Breast epithelium (tissue), 4 donors: ENCODE measurements at regions not wholly inside any gene's neighbourhood (a gene's known extent, or its start where the extent isn't known, plus 50 kb on each side); places are given as distances from the start of the nearest gene placed in this dataset.

Experiments used
- DNase-seq, 2 donors: peaks; one replicate each; pipeline ENCODE4 v3.0.0-alpha.2; 2019; ENCODE audit warnings: low spot score in 2 of 2
- H3K27ac ChIP-seq, 2 donors: fragments of 200-600 bp; sonication (generic) in 1 of 2; one replicate each; pipeline ENCODE4 v1.5.1; 2016 to 2019; ENCODE audit warnings: mild to moderate bottlenecking in 1 of 2
- H3K27me3 ChIP-seq, 2 donors: fragments of 200-600 bp; sonication (generic) in 1 of 2; one replicate each; pipeline versions ENCODE4 v1.5.1 to v1.6.0; 2017 to 2019; ENCODE audit warnings: control low read depth in 1 of 2, mild to moderate bottlenecking in 1 of 2
- H3K36me3 ChIP-seq: fragments of 200-600 bp; one replicate; pipeline ENCODE4 v1.5.1; 2019
- H3K4me1 ChIP-seq, 2 donors: fragments of 200-600 bp; sonication (generic); one replicate each; pipeline ENCODE4 v1.5.1; 2016 to 2019; ENCODE audit warnings: control low read depth in 1 of 2
- H3K4me3 ChIP-seq, 3 donors: fragments of 200-600 bp; sonication (generic); 1 replicate in 2 of 3; 2 replicates in 1 of 3; pipeline ENCODE4 v1.5.1; 2016 to 2019; ENCODE audit warnings: mild to moderate bottlenecking in 3 of 3, moderate library complexity in 2 of 3
- H3K9me3 ChIP-seq, 2 donors: fragments of 200-600 bp; sonication (generic) in 1 of 2; one replicate each; pipeline ENCODE4 v1.5.1; 2016 to 2019; ENCODE audit warnings: control low read depth in 1 of 2
- CTCF ChIP-seq, 3 donors: fragments of 450-650 bp; IDR thresholded peaks; one replicate each; pipeline ENCODE4 v1.5.1; 2016 to 2017; ENCODE audit warnings: antibody characterized with exemption in 3 of 3, mild to moderate bottlenecking in 3 of 3, moderate library complexity in 3 of 3
- POLR2A ChIP-seq: fragments of 450-650 bp; IDR thresholded peaks from one replicate; pipeline ENCODE4 v1.6.1; 2016; ENCODE audit warnings: antibody characterized with exemption, mild to moderate bottlenecking, moderate library complexity
- POLR2AphosphoS5 ChIP-seq, 3 donors: sonication (generic); formaldehyde crosslinking; IDR thresholded peaks; one replicate each; pipeline ENCODE4 v1.6.1; 2017; ENCODE audit warnings: antibody characterized with exemption in 3 of 3
- intact Hi-C: fragments of 100-400 bp; cut with DNase I; formaldehyde crosslinking; loops from one replicate; pipeline ENCODE4 v1.15.1; 2023; ENCODE audit warnings: low total_unique reads

GRCh38 chr13:55569514-55569913, 1571.2 kb upstream of the PRR20A start:
- Histone ChIP-seq H3K9me3 (no peaks in the 10 kb centered on the region), H3K4me1 (no peaks in the 10 kb centered on the region), H3K36me3 (peaks cover 3% of the 10 kb centered on the region), H3K4me3 (no peak overlapping the region), H3K27ac (no peak overlapping the region), H3K27me3 (no peaks in the 10 kb centered on the region)
- intact Hi-C loops: no loop called here
- TF ChIP-seq POLR2AphosphoS5 (IDR thresholded peaks at IDR 0.05) (no peak), CTCF (IDR thresholded peaks at IDR 0.05) (no peak), POLR2A (no peak)
- DNase-seq: no peak

GRCh38 chr13:55570371-55570770, 1570.3 kb upstream of the PRR20A start:
- Histone ChIP-seq H3K4me1 (no peaks in the 10 kb centered on the region), H3K36me3 (peaks cover 3% of the 10 kb centered on the region), H3K27me3 (no peaks in the 10 kb centered on the region), H3K27ac (no peak overlapping the region), H3K4me3 (no peak overlapping the region), H3K9me3 (no peaks in the 10 kb centered on the region)
- DNase-seq: no peak
- intact Hi-C loops: no loop called here
- no peak for TF ChIP-seq CTCF (IDR thresholded peaks at IDR 0.05)
- TF ChIP-seq POLR2AphosphoS5 (IDR thresholded peaks at IDR 0.05): no peak
- TF ChIP-seq POLR2A: no peak

GRCh38 chr13:55571237-55571867, 1569.4 kb upstream of the PRR20A start:
- Histone ChIP-seq H3K4me3 (no peak overlapping the region), H3K27me3 (no peaks in the 10 kb centered on the region), H3K27ac (no peak overlapping the region), H3K4me1 (no peaks in the 10 kb centered on the region), H3K36me3 (peaks cover 3% of the 10 kb centered on the region), H3K9me3 (no peaks in the 10 kb centered on the region)
- intact Hi-C loops: no loop called here
- TF ChIP-seq CTCF (IDR thresholded peaks at IDR 0.05) (no peak), POLR2AphosphoS5 (IDR thresholded peaks at IDR 0.05) (no peak), POLR2A (no peak)
- DNase-seq: no peak

GRCh38 chr13:55572408-55572807, 1568.3 kb upstream of the PRR20A start:
- Histone ChIP-seq H3K36me3 (peaks cover 3% of the 10 kb centered on the region), H3K4me1 (no peaks in the 10 kb centered on the region), H3K9me3 (no peaks in the 10 kb centered on the region), H3K4me3 (no peak overlapping the region), H3K27ac (no peak overlapping the region), H3K27me3 (no peaks in the 10 kb centered on the region)
- DNase-seq: no peak
- intact Hi-C loops: no loop called here
- TF ChIP-seq POLR2AphosphoS5 (IDR thresholded peaks at IDR 0.05): no peak
- no peak for TF ChIP-seq POLR2A

GRCh38 chr13:55572862-55573261, 1567.9 kb upstream of the PRR20A start:
- DNase-seq: no peak
- no peak for TF ChIP-seq CTCF (IDR thresholded peaks at IDR 0.05)
- no peak for TF ChIP-seq POLR2AphosphoS5 (IDR thresholded peaks at IDR 0.05)
- no peak for TF ChIP-seq POLR2A
- no peaks in the 10 kb centered on the region for H3K9me3 ChIP-seq
- no peaks in the 10 kb centered on the region for H3K4me1 ChIP-seq
- intact Hi-C loops: no loop called here
- H3K27ac ChIP-seq: no peak overlapping the region
- H3K36me3 ChIP-seq: peaks cover 3% of the 10 kb centered on the region
- H3K4me3 ChIP-seq: no peak overlapping the region
- H3K27me3 ChIP-seq: no peaks in the 10 kb centered on the region

GRCh38 chr13:55573565-55573964, 1567.2 kb upstream of the PRR20A start:
- H3K4me1 ChIP-seq: no peaks in the 10 kb centered on the region
- no peak for DNase-seq
- no peak overlapping the region for H3K27ac ChIP-seq
- H3K9me3 ChIP-seq: no peaks in the 10 kb centered on the region
- no peak for TF ChIP-seq CTCF (IDR thresholded peaks at IDR 0.05)
- TF ChIP-seq POLR2A: no peak
- no peak for TF ChIP-seq POLR2AphosphoS5 (IDR thresholded peaks at IDR 0.05)
- H3K36me3 ChIP-seq: peaks cover 3% of the 10 kb centered on the region
- no peaks in the 10 kb centered on the region for H3K27me3 ChIP-seq
- no peak overlapping the region for H3K4me3 ChIP-seq
- intact Hi-C loops: no loop called here
